ENCODE measurements at regions not wholly inside any gene's neighbourhood (a gene's known extent, or its start where the extent isn't known, plus 50 kb on each side); places are given as distances from the start of the nearest gene placed in this dataset.
A peak's percentile ranks its signal among the peaks of the same experiment; 100 is the strongest.

- H3K4me3 ChIP-seq (ENCODE audit: low read depth, low read length) = peak overlapping the region; percentile 43
- DNase-seq (ENCODE audit: low read depth) = peak; percentile 52
- TF ChIP-seq, protein P1, sequence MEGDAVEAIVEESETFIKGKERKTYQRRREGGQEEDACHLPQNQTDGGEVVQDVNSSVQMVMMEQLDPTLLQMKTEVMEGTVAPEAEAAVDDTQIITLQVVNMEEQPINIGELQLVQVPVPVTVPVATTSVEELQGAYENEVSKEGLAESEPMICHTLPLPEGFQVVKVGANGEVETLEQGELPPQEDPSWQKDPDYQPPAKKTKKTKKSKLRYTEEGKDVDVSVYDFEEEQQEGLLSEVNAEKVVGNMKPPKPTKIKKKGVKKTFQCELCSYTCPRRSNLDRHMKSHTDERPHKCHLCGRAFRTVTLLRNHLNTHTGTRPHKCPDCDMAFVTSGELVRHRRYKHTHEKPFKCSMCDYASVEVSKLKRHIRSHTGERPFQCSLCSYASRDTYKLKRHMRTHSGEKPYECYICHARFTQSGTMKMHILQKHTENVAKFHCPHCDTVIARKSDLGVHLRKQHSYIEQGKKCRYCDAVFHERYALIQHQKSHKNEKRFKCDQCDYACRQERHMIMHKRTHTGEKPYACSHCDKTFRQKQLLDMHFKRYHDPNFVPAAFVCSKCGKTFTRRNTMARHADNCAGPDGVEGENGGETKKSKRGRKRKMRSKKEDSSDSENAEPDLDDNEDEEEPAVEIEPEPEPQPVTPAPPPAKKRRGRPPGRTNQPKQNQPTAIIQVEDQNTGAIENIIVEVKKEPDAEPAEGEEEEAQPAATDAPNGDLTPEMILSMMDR (IDR thresholded peaks at IDR 0.05; ENCODE audit: insufficient read depth, low read depth, low read length) = no peak
These were observed 185.7 kb upstream of the TBL1X start for GRCh38 chrX:9279234-9279544.

DNA sequence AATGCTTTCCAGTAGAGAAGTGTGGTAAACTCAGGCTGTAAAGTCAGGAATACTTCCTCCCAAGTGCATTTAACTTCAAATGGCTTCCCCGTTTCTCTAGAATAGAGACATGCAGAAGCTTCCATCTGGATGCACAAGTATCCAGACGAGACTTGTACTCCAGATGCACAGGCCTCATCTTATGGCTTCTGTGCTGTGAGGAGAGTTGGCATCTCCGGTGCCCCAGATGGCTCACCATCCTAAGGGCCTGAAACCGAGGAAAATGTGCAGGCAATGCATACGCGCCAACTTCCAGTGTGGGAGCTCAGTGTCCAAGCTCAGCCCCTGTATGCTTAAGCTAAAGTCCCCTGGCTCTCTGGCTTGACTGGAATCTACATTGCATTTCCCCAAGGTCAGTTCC is 184.0 kb upstream of the TBL1X start:
- H3K4me3 ChIP-seq (ENCODE audit: low read depth, low read length) = no peak overlapping the region
- no peak for DNase-seq (ENCODE audit: low read depth)
- TF ChIP-seq, protein P1 (IDR thresholded peaks at IDR 0.05; ENCODE audit: insufficient read depth, low read depth, low read length) = no peak

DNA sequence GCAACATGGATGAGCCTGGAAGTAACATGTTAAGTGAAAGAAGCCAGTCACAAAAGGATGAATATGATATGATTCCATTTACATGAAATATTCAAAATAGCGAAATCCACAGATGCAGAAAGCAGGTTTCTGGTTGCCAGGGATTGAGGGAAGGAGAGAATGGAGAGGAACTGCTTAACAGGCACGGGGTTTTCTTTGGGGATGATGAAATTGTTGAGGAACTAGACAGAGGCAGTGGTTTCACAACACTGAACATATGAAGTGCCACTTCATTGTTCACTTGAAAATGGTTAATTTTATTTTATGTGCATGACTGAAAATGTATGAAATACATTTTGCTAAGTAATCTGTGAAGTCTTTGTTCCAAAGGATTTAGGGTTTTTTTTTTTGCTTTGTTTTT is 182.5 kb upstream of the TBL1X start:
- TF ChIP-seq, protein P1 (IDR thresholded peaks at IDR 0.05; ENCODE audit: insufficient read depth, low read depth, low read length) = no peak
- DNase-seq (ENCODE audit: low read depth) = no peak
- H3K4me3 ChIP-seq (ENCODE audit: low read depth, low read length) = no peak overlapping the region

- DNase-seq (ENCODE audit: low read depth) = no peak
- TF ChIP-seq, protein P1 (IDR thresholded peaks at IDR 0.05; ENCODE audit: insufficient read depth, low read depth, low read length) = no peak
- H3K4me3 ChIP-seq (ENCODE audit: low read depth, low read length) = no peak overlapping the region
These were observed 179.5 kb upstream of the TBL1X start for GRCh38 chrX:9285342-9285771.

- DNase-seq (ENCODE audit: low read depth) = no peak
- no peak overlapping the region for H3K4me3 ChIP-seq (ENCODE audit: low read depth, low read length)
- TF ChIP-seq, protein P1 (IDR thresholded peaks at IDR 0.05; ENCODE audit: insufficient read depth, low read depth, low read length) = no peak
These were observed 178.6 kb upstream of the TBL1X start for GRCh38 chrX:9286234-9286633.

DNA sequence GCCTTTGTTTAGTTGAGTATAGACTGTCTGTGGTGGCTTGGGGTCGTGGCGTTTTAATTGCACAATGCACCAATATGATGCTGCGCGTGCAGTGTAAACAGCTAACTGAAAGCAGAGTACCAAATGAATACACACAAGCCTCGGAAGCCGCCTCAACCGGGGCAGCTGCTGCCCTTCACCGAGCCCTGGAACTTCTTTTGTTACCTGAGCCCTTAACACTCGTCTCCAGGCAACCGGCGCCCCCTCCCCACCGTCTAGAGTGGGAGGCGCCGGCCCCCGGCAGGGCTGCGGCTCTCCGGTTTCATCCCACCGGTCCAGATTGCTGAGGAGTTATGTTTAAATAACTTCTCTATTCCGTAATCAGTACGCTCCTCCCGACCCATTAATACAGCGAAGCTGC is 173.2 kb upstream of the TBL1X start:
- TF ChIP-seq, protein P1 (IDR thresholded peaks at IDR 0.05; ENCODE audit: insufficient read depth, low read depth, low read length) = no peak
- peak overlapping the region; percentile 12 for H3K4me3 ChIP-seq (ENCODE audit: low read depth, low read length)
- no peak for DNase-seq (ENCODE audit: low read depth)

DNA sequence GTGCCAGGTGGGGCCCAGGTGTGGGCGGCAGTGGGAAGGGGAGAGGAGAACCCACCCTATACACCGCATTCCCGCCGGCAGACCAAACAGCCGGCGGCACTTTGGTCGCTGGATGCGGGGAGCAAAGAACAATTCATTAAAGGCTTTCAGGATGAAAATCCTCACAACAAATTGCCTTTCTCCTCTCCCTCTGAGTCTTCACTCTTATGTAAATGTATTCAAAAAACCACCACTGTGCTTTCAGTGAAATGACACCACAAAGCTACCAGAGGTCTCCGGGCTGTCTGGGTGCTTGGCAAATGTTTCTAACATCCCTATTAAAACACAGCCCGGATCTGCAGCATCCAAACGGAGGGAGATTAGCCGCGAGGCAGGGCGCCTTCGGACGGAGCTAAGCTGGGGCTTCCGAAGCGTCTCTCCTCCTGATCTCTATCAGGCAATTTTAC is 171.8 kb upstream of the TBL1X start:
- TF ChIP-seq, protein P1 (IDR thresholded peaks at IDR 0.05; ENCODE audit: insufficient read depth, low read depth, low read length) = no peak
- no peak overlapping the region for H3K4me3 ChIP-seq (ENCODE audit: low read depth, low read length)
- no peak for DNase-seq (ENCODE audit: low read depth)
